ENCODE measurements at regions not wholly inside any gene's neighbourhood (a gene's known extent, or its start where the extent isn't known, plus 50 kb on each side); places are given as distances from the start of the nearest gene placed in this dataset.
"Not testable (repeated sequence)": the region's sequence is repeated elsewhere in the genome, so short reads cannot be mapped to it uniquely, and the experiment has no call there.

GRCh38 chr14:27270716-27271115 is 672.9 kb upstream of the NOVA1 start:
- 60 to 66% methylated on average over 6 of the region's 6 CpGs for WGBS, 2 donors
- no peak for TF ChIP-seq CTCF (IDR thresholded peaks at IDR 0.05)
- H3K36me3 ChIP-seq: no peaks in the 10 kb centered on the region
- ATAC-seq: no peak
- no peak overlapping the region for H3K4me3 ChIP-seq
- H3K27me3 ChIP-seq: no peaks in the 10 kb centered on the region
- DNase-seq: no peak
- no peaks in the 10 kb centered on the region for H3K4me1 ChIP-seq
- intact Hi-C loops (cut with DNase I): no loop called here
- H3K27ac ChIP-seq: no peak overlapping the region
- no peaks in the 10 kb centered on the region for H3K9me3 ChIP-seq

GRCh38 chr14:27278341-27278740 is 680.5 kb upstream of the NOVA1 start:
- TF ChIP-seq CTCF (IDR thresholded peaks at IDR 0.05): no peak
- Histone ChIP-seq H3K27ac (no peak overlapping the region), H3K4me3 (no peak overlapping the region), H3K4me1 (no peaks in the 10 kb centered on the region), H3K27me3 (no peaks in the 10 kb centered on the region), H3K36me3 (no peaks in the 10 kb centered on the region), H3K9me3 (no peaks in the 10 kb centered on the region)
- intact Hi-C loops (cut with DNase I): no loop called here
- DNase-seq (no peak), ATAC-seq (no peak)
- WGBS, 2 donors: 0 to 6% methylated on average over 2 of the region's 2 CpGs

GRCh38 chr14:27305441-27305945 is 707.7 kb upstream of the NOVA1 start:
- intact Hi-C loops (cut with DNase I): no loop called here
- peaks cover 0 to 43% (median 0%) of the 10 kb centered on the region in 11 donors for H3K9me3 ChIP-seq
- H3K4me3 ChIP-seq: no peak overlapping the region
- H3K27me3 ChIP-seq: no peaks in the 10 kb centered on the region
- TF ChIP-seq CTCF (IDR thresholded peaks at IDR 0.05): no peak
- DNase-seq (no peak), ATAC-seq (no peak)
- no peaks in the 10 kb centered on the region for H3K36me3 ChIP-seq
- H3K4me1 ChIP-seq: no peaks in the 10 kb centered on the region
- no peak overlapping the region for H3K27ac ChIP-seq

GRCh38 chr14:27312730-27313129 is 714.9 kb upstream of the NOVA1 start:
- peaks cover 0 to 34% (median 0%) of the 10 kb centered on the region in 11 donors for H3K9me3 ChIP-seq
- H3K36me3 ChIP-seq; H3K27ac ChIP-seq; intact Hi-C loops (cut with DNase I); ATAC-seq; H3K4me1 ChIP-seq; H3K4me3 ChIP-seq; H3K27me3 ChIP-seq: not testable (repeated sequence)
- peak in 1 of 2 donors; percentile 4 for DNase-seq
- 93 to 94% methylated on average over 7 of the region's 7 CpGs for WGBS, 2 donors

GRCh38 chr14:27314231-27314630 is 716.4 kb upstream of the NOVA1 start:
- Histone ChIP-seq H3K36me3 (no peaks in the 10 kb centered on the region), H3K4me3 (no peak overlapping the region), H3K9me3 (peaks cover 0 to 21% (median 0%) of the 10 kb centered on the region in 11 donors), H3K27me3 (no peaks in the 10 kb centered on the region), H3K27ac (no peak overlapping the region), H3K4me1 (no peaks in the 10 kb centered on the region)
- DNase-seq: no peak
- ATAC-seq: no peak
- no peak for TF ChIP-seq CTCF (IDR thresholded peaks at IDR 0.05)
- intact Hi-C loops (cut with DNase I): no loop called here

Data from heart right ventricle (tissue), 16 donors.